Esophagus muscularis mucosa (tissue), 4 donors: ENCODE measurements at regions not wholly inside any gene's neighbourhood (a gene's known extent, or its start where the extent isn't known, plus 50 kb on each side); places are given as distances from the start of the nearest gene placed in this dataset.

Source experiments
- EP300 ChIP-seq: sonication (generic); formaldehyde crosslinking; IDR thresholded peaks from one replicate; pipeline ENCODE4 v1.6.1; 2017; ENCODE audit warnings: antibody characterized with exemption
- POLR2A ChIP-seq: fragments of 450-650 bp; IDR thresholded peaks from one replicate; pipeline ENCODE4 v1.6.1; 2017; ENCODE audit warnings: antibody characterized with exemption, moderate library complexity, mild to moderate bottlenecking, low read depth
- TF ChIP-seq, protein P1 (sequence below), 3 experiments: fragments of 200-600 bp in 2 of 3; fragments of 450-650 bp in 1 of 3; sonication (generic) in 2 of 3; IDR thresholded peaks; one replicate each; pipeline ENCODE4 v1.5.1; 2017 to 2019; ENCODE audit warnings: antibody characterized with exemption in 3 of 3, mild to moderate bottlenecking in 2 of 3, moderate library complexity in 1 of 3

DNA sequence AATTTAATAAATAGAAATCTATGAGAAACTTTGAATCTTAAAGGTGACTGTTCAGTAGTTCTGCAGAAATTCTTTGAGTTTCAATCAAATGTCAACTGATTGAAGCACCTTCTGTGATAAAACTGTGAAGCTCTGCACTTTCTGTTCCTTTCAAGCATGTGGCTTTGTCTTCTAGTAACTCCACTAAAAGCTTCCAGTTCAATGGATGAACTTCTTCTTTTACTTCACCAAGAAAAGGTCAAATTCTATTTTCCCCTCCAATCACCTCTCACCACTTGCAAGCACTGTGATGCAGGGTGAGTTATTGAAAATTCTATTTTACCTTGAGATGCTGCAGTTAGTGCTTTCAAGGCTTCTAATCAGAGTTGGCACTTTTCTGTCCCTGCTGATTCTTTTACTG, 515.3 kb upstream of the B3GALT2 start:
- TF ChIP-seq, protein P1, sequence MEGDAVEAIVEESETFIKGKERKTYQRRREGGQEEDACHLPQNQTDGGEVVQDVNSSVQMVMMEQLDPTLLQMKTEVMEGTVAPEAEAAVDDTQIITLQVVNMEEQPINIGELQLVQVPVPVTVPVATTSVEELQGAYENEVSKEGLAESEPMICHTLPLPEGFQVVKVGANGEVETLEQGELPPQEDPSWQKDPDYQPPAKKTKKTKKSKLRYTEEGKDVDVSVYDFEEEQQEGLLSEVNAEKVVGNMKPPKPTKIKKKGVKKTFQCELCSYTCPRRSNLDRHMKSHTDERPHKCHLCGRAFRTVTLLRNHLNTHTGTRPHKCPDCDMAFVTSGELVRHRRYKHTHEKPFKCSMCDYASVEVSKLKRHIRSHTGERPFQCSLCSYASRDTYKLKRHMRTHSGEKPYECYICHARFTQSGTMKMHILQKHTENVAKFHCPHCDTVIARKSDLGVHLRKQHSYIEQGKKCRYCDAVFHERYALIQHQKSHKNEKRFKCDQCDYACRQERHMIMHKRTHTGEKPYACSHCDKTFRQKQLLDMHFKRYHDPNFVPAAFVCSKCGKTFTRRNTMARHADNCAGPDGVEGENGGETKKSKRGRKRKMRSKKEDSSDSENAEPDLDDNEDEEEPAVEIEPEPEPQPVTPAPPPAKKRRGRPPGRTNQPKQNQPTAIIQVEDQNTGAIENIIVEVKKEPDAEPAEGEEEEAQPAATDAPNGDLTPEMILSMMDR (IDR thresholded peaks at IDR 0.05): no peak
- TF ChIP-seq POLR2A (no peak), EP300 (no peak)
